ENCODE measurements at regions not wholly inside any gene's neighbourhood (a gene's known extent, or its start where the extent isn't known, plus 50 kb on each side); places are given as distances from the start of the nearest gene placed in this dataset.

DNA sequence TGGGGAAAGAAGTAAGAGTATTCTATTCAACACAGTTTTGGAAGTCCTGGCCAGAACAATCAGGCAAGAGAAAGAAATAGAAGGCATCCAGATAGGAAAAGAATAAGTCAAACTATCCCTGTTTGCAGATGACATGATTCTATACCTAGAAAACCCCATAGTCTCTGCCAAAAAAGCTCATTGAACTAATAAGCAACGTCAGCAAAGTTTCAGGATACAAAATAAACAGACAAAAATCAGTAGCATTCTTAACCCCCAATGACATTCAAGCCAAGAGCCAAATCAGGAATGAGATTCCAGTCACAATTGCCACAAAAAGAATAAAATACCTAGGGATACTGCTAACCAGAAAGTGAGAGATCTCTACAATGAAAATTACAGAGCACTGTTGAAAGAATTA lies 99.4 kb upstream of the MITF start:
- H4K20me1 ChIP-seq (ENCODE audit: insufficient read depth): no peaks in the 10 kb centered on the region
- H3K9me3 ChIP-seq: no peaks in the 10 kb centered on the region
- 6% methylated on average over 1 of the region's 1 CpG for WGBS (ENCODE audit: low lambda C conversion rate)
- no peaks in the 10 kb centered on the region for H3K4me1 ChIP-seq (ENCODE audit: control insufficient read depth in 1 of 2, insufficient read depth in 2 of 2, low read depth in 1 of 2, low read length in 1 of 2)
- no peak overlapping the region for H3K4me2 ChIP-seq
- DNase-seq: no peak
- no peaks in the 10 kb centered on the region for H3K27me3 ChIP-seq (ENCODE audit: insufficient read depth)
- H3F3A ChIP-seq (replicated peaks; ENCODE audit: insufficient read depth): no peaks in the 10 kb centered on the region
- no peak overlapping the region for H3K4me3 ChIP-seq (ENCODE audit: low read depth in 2 of 2, low read length in 1 of 2)
- TF ChIP-seq MXI1 (IDR thresholded peaks at IDR 0.05; ENCODE audit: low read depth, low read length) (no peak), MEF2A (IDR thresholded peaks at IDR 0.05; ENCODE audit: borderline replicate concordance, low read depth) (no peak), NFIC (IDR thresholded peaks at IDR 0.05; ENCODE audit: borderline replicate concordance) (no peak), YY1 (IDR thresholded peaks at IDR 0.05; ENCODE audit: low read depth) (no peak)
- H2AFZ ChIP-seq (ENCODE audit: low read depth): no peak overlapping the region
- H3K79me2 ChIP-seq (ENCODE audit: insufficient read depth): no peaks in the 10 kb centered on the region
- no peak overlapping the region for H3K9ac ChIP-seq
- CTCF ChIA-PET: no interaction called here
- POLR2A ChIA-PET: no interaction called here
- no peak overlapping the region for H3K27ac ChIP-seq (ENCODE audit: low read depth in 2 of 2, low read length in 1 of 2)
- no peaks in the 10 kb centered on the region for H3K36me3 ChIP-seq (replicated peaks in 1 of 2; ENCODE audit: control insufficient read depth in 1 of 2, insufficient read depth in 2 of 2, low read length in 1 of 2)
- no peaks in the 10 kb centered on the region for H3K9me2 ChIP-seq

DNA sequence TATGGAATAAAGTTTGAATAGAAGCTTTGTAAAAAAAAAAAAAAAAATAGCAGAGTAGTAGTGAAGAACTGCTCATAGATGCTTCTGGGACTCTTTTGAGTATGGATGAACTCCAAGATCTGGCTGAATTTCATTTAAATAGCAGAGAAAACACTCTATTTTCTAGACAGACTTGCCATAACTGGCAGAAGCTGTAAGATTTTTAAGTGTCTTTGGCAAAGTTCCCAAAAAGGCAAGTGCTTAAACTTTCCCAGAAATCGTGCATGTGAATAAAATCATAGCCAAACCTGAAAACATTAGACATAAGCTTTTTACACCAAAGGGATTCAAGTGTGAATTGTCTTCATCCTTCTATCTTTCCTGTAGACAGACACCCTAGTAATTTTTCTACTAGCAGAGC lies 110.3 kb upstream of the MITF start:
- ChIA-PET POLR2A (no interaction called here), CTCF (interaction anchor here (1.1 kb wide), 1 partner anchor 19 kb away, joined by 3 read pairs; no protein-coding TSS in a partner anchor)
- Histone ChIP-seq H3K4me1 (ENCODE audit: control insufficient read depth in 1 of 2, insufficient read depth in 2 of 2, low read depth in 1 of 2, low read length in 1 of 2) (no peaks in the 10 kb centered on the region), H3K9ac (no peak overlapping the region), H3K4me2 (no peak overlapping the region), H4K20me1 (ENCODE audit: insufficient read depth) (no peaks in the 10 kb centered on the region), H3K9me2 (no peaks in the 10 kb centered on the region), H3K79me2 (ENCODE audit: insufficient read depth) (no peaks in the 10 kb centered on the region), H3K4me3 (ENCODE audit: low read depth in 2 of 2, low read length in 1 of 2) (no peak overlapping the region), H3K27me3 (ENCODE audit: insufficient read depth) (no peaks in the 10 kb centered on the region), H3K27ac (ENCODE audit: low read depth in 2 of 2, low read length in 1 of 2) (no peak overlapping the region), H2AFZ (ENCODE audit: low read depth) (no peak overlapping the region), H3K9me3 (no peaks in the 10 kb centered on the region), H3K36me3 (replicated peaks in 1 of 2; ENCODE audit: control insufficient read depth in 1 of 2, insufficient read depth in 2 of 2, low read length in 1 of 2) (no peaks in the 10 kb centered on the region), H3F3A (replicated peaks; ENCODE audit: insufficient read depth) (no peaks in the 10 kb centered on the region)
- 20% methylated on average over 1 of the region's 1 CpG for WGBS (ENCODE audit: low lambda C conversion rate)
- DNase-seq: no peak
- TF ChIP-seq, protein P1, sequence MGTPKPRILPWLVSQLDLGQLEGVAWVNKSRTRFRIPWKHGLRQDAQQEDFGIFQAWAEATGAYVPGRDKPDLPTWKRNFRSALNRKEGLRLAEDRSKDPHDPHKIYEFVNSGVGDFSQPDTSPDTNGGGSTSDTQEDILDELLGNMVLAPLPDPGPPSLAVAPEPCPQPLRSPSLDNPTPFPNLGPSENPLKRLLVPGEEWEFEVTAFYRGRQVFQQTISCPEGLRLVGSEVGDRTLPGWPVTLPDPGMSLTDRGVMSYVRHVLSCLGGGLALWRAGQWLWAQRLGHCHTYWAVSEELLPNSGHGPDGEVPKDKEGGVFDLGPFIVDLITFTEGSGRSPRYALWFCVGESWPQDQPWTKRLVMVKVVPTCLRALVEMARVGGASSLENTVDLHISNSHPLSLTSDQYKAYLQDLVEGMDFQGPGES (IDR thresholded peaks at IDR 0.05; ENCODE audit: low read depth, low read length): no peak
- TF ChIP-seq POLR2AphosphoS5 (IDR thresholded peaks at IDR 0.05; ENCODE audit: low read depth, low read length) (no peak), TEAD4 (IDR thresholded peaks at IDR 0.05; ENCODE audit: borderline replicate concordance, insufficient read depth) (no peak), NRF1 (IDR thresholded peaks at IDR 0.05; ENCODE audit: low read depth, low read length) (no peak), FOXJ3 (CRISPR knock-in tag; IDR thresholded peaks at IDR 0.05) (no peak), YY1 (IDR thresholded peaks at IDR 0.05; ENCODE audit: low read depth) (no peak), TCF12 (IDR thresholded peaks at IDR 0.05) (no peak), MEF2A (IDR thresholded peaks at IDR 0.05; ENCODE audit: borderline replicate concordance, low read depth) (no peak), GATA2 (CRISPR knock-in tag; IDR thresholded peaks at IDR 0.05) (no peak)
- TF ChIP-seq, protein P2, sequence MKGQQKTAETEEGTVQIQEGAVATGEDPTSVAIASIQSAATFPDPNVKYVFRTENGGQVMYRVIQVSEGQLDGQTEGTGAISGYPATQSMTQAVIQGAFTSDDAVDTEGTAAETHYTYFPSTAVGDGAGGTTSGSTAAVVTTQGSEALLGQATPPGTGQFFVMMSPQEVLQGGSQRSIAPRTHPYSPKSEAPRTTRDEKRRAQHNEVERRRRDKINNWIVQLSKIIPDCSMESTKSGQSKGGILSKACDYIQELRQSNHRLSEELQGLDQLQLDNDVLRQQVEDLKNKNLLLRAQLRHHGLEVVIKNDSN (IDR thresholded peaks at IDR 0.05; ENCODE audit: borderline replicate concordance, low read depth): no peak
- TF ChIP-seq, protein P3, sequence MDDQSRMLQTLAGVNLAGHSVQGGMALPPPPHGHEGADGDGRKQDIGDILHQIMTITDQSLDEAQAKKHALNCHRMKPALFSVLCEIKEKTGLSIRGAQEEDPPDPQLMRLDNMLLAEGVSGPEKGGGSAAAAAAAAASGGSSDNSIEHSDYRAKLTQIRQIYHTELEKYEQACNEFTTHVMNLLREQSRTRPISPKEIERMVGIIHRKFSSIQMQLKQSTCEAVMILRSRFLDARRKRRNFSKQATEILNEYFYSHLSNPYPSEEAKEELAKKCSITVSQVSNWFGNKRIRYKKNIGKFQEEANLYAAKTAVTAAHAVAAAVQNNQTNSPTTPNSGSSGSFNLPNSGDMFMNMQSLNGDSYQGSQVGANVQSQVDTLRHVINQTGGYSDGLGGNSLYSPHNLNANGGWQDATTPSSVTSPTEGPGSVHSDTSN (IDR thresholded peaks at IDR 0.05): no peak
- TF ChIP-seq, protein P4, sequence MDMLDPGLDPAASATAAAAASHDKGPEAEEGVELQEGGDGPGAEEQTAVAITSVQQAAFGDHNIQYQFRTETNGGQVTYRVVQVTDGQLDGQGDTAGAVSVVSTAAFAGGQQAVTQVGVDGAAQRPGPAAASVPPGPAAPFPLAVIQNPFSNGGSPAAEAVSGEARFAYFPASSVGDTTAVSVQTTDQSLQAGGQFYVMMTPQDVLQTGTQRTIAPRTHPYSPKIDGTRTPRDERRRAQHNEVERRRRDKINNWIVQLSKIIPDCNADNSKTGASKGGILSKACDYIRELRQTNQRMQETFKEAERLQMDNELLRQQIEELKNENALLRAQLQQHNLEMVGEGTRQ (IDR thresholded peaks at IDR 0.05; ENCODE audit: borderline replicate concordance, low read depth, low read length): no peak
- TF ChIP-seq, protein P5, sequence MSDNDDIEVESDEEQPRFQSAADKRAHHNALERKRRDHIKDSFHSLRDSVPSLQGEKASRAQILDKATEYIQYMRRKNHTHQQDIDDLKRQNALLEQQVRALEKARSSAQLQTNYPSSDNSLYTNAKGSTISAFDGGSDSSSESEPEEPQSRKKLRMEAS (IDR thresholded peaks at IDR 0.05; ENCODE audit: low read depth): no peak

Data from SK-N-SH (cell line).